HFFc6 (cell line): ENCODE measurements at regions not wholly inside any gene's neighbourhood (a gene's known extent, or its start where the extent isn't known, plus 50 kb on each side); places are given as distances from the start of the nearest gene placed in this dataset.

ENCODE experiments used
- DNase-seq: peaks from one replicate; pipeline ENCODE4 v3.0.0-alpha.2; 2018
- H3K27ac Mint-ChIP-seq: 2 replicates; pipeline ENCODE4 v1.8.0; 2020; ENCODE audit warnings: mild to moderate bottlenecking, mixed read lengths
- H3K27me3 Mint-ChIP-seq: 2 replicates; pipeline ENCODE4 v1.8.0; 2021; ENCODE audit warnings: mild to moderate bottlenecking, moderate library complexity, mixed read lengths; ENCODE audit not compliant: insufficient read depth
- H3K36me3 Mint-ChIP-seq: 2 replicates; pipeline ENCODE4 v1.8.0; 2021; ENCODE audit warnings: low read depth, mixed read lengths
- H3K4me1 Mint-ChIP-seq: 2 replicates; pipeline ENCODE4 v1.8.0; 2020; ENCODE audit warnings: low read depth, mixed read lengths
- H3K4me3 Mint-ChIP-seq: 2 replicates; pipeline ENCODE4 v1.8.0; 2020; ENCODE audit warnings: mild to moderate bottlenecking, moderate library complexity, mixed read lengths
- H3K9me3 Mint-ChIP-seq: 2 replicates; pipeline ENCODE4 v1.8.0; 2020; ENCODE audit warnings: mild to moderate bottlenecking, mixed read lengths
- TF ChIP-seq, protein P1 (sequence below): fragments of 200-600 bp; sonication (generic); IDR thresholded peaks from 2 replicates; pipeline ENCODE4 v1.5.0; 2021; ENCODE audit warnings: antibody characterized with exemption, mild to moderate bottlenecking

DNA sequence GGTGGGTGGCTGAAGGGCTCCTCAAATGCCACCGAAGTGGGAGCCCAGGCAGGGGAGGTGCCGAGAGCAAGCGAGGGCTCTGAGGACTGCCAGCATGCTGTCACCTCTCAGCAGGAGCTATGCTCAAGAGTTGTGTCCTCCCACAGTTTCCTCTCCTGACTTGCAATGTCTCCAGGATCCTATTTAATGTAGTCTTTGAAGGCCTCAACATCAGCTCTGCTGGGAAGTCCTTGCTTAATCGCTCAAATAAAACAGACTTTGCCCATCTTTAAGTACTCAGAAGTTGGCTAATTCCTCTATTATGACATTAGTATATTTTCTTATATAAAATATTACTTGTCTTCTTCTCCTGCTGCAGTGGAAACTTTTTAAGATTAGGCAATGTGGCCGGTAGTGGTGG lies 154.2 kb upstream of the NRIP1 start:
- Mint-ChIP-seq H3K4me3 (no peak overlapping the region), H3K27ac (no peak overlapping the region), H3K4me1 (peaks cover 14% of the 10 kb centered on the region), H3K36me3 (no peaks in the 10 kb centered on the region), H3K27me3 (no peaks in the 10 kb centered on the region; the same call in 1 of the 2 replicates), H3K9me3 (0 out of 2 replicates have a peak, but pooled peaks cover 3% of the 10 kb centered on the region)
- no peak for DNase-seq
- TF ChIP-seq, protein P1, sequence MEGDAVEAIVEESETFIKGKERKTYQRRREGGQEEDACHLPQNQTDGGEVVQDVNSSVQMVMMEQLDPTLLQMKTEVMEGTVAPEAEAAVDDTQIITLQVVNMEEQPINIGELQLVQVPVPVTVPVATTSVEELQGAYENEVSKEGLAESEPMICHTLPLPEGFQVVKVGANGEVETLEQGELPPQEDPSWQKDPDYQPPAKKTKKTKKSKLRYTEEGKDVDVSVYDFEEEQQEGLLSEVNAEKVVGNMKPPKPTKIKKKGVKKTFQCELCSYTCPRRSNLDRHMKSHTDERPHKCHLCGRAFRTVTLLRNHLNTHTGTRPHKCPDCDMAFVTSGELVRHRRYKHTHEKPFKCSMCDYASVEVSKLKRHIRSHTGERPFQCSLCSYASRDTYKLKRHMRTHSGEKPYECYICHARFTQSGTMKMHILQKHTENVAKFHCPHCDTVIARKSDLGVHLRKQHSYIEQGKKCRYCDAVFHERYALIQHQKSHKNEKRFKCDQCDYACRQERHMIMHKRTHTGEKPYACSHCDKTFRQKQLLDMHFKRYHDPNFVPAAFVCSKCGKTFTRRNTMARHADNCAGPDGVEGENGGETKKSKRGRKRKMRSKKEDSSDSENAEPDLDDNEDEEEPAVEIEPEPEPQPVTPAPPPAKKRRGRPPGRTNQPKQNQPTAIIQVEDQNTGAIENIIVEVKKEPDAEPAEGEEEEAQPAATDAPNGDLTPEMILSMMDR = no peak

DNA sequence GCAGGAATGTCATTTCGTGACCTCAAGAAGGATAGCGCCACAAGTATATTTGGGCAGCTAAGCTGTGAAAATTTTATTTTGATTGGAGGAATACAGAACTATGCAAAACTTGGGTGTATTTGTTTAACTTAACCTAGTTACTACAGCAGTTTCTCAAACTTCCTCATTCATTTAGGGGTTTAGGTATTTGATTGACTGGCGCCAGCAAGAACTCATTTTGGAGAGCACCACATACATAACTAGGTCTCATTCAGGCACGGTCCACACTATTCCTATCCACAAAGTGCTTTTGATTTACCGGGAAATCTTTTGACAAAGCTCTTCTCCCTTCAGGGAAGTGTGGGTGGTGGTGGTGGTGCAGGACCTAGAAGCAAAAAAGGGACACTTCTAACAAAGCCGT lies 155.1 kb upstream of the NRIP1 start:
- TF ChIP-seq, protein P1 = no peak
- Mint-ChIP-seq H3K36me3 (no peaks in the 10 kb centered on the region), H3K27me3 (no peaks in the 10 kb centered on the region; the same call in 1 of the 2 replicates), H3K4me1 (peaks cover 23% of the 10 kb centered on the region), H3K4me3 (no peak overlapping the region), H3K9me3 (0 out of 2 replicates have a peak, but pooled peaks cover 3% of the 10 kb centered on the region), H3K27ac (no peak overlapping the region)
- DNase-seq = no peak

DNA sequence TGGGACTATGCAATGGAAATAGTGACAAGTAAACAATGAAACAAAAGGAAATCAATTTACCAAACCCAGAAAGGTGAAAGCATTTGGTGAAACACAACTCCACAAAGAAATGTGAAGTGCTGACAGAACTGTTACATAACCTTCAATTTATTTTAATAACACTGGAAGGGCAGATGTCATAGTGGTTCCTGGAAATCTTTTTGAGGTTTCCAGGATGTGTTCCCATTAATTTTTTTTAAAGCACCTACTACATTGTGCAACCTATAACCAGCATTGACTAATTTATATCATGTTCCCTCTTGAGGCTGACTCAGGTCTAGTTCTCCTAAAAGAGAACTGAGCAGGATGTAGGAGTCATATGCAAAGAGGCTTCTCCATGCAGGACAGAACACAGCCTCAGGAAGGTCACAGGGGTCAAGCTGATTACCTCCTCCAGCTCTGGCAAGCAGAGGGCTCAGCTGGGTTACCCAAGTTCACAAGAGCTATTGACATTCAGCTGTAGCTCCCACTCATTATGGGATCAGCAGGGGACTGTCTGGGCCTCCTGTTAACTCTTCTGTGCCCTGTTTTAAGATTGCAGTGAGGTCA lies 157.1 kb upstream of the NRIP1 start:
- H3K27me3 Mint-ChIP-seq = no peaks in the 10 kb centered on the region; the same call in 1 of the 2 replicates
- TF ChIP-seq, protein P1 = no peak
- H3K4me1 Mint-ChIP-seq = peaks cover 23% of the 10 kb centered on the region
- H3K27ac Mint-ChIP-seq = no peak overlapping the region
- peak; percentile 36 for DNase-seq
- H3K9me3 Mint-ChIP-seq = 0 out of 2 replicates have a peak, but pooled peaks cover 3% of the 10 kb centered on the region
- no peak overlapping the region for H3K4me3 Mint-ChIP-seq
- H3K36me3 Mint-ChIP-seq = no peaks in the 10 kb centered on the region

DNA sequence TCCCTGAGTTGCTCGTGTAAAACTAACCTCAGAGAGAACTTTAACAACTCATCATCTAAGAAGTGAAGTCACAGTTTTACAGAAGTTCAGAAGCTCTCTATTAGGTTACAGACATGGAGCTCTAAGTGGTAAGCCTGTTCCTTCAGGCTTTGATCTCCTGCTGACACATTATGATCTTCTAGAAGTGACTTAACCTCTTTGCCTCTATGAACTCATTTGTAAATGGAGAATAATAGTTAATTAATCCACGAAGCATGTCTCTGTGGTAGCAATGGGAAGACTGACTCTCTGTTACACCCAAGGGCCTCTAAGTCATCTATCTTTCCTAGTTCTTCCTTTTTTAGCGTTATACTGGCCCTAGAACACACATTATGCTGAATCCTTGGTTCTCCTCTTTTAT lies 157.9 kb upstream of the NRIP1 start:
- Mint-ChIP-seq H3K9me3 (0 out of 2 replicates have a peak, but pooled peaks cover under 1% of the 10 kb centered on the region), H3K4me1 (peaks cover 23% of the 10 kb centered on the region), H3K27me3 (no peaks in the 10 kb centered on the region; the same call in 1 of the 2 replicates), H3K4me3 (no peak overlapping the region), H3K27ac (no peak overlapping the region), H3K36me3 (no peaks in the 10 kb centered on the region)
- TF ChIP-seq, protein P1 = no peak
- no peak for DNase-seq

DNA sequence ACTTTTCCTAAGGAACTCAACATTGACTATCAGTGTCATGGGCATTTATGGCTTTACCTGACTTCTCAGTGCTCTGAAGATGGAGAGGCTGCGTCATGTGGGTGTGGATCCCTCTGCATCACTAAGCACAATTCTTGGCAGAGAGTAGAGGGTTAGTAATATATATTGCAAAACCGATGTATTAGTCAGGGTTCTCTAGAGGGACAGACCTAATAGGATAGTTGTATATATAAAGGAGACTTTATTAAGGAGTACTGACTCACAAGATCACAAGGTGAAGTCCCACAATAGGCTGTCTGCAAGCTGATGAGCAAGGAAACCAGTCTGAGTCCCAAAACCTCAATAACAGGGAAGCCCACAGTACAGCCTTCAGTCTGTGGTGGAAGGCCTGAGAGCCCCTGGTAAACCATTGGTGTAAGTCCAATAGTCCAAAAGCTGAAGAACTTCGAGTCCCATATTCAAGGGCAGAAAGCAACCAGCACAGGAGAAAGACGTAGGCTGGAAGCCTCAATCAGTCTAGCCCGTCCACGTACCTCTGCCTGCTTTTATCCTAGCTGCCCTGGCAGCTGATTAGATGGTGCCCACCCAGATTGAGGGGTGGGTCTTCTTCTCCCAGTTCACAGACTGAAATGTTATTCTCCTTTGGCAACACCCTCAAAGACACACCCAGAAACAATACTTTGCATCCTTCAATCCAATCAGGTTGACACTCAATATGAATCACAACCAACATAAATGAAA lies 159.7 kb upstream of the NRIP1 start:
- TF ChIP-seq, protein P1 = no peak
- Mint-ChIP-seq H3K4me3 (no peak overlapping the region), H3K9me3 (no peaks in the 10 kb centered on the region), H3K36me3 (no peaks in the 10 kb centered on the region), H3K27ac (peak overlapping the region; percentile 34; the same call in 1 of the 2 replicates), H3K27me3 (no peaks in the 10 kb centered on the region), H3K4me1 (peaks cover 23% of the 10 kb centered on the region)
- DNase-seq = peak; percentile 88
